ENCODE measurements at regions not wholly inside any gene's neighbourhood (a gene's known extent, or its start where the extent isn't known, plus 50 kb on each side); places are given as distances from the start of the nearest gene placed in this dataset.
A peak's percentile ranks its signal among the peaks of the same experiment; 100 is the strongest.
"Not testable (repeated sequence)": the region's sequence is repeated elsewhere in the genome, so short reads cannot be mapped to it uniquely, and the experiment has no call there.

- DNase-seq, result no peak
Observed at GRCh38 chr6:11885159-11885558, 106.6 kb upstream of the ADTRP start.

- DNase-seq, result not testable (repeated sequence)
Observed at GRCh38 chr6:11883471-11883870, 104.9 kb upstream of the ADTRP start.

- not testable (repeated sequence) for DNase-seq
Observed at GRCh38 chr6:11880156-11880555, 101.6 kb upstream of the ADTRP start.

- DNase-seq, result no peak
Observed at GRCh38 chr6:11878735-11879134, 100.1 kb upstream of the ADTRP start.

GRCh38 chr6:11878029-11878428, 99.4 kb upstream of the ADTRP start:
- no peak for DNase-seq

GRCh38 chr6:11876934-11877433, 98.4 kb upstream of the ADTRP start:
- DNase-seq, result no peak

GRCh38 chr6:11875325-11876109, 96.9 kb upstream of the ADTRP start:
- DNase-seq, result no peak

GRCh38 chr6:11869672-11870340, 91.2 kb upstream of the ADTRP start:
- DNase-seq, result no peak

- DNase-seq, result no peak
Observed at GRCh38 chr6:11868392-11868791, 89.8 kb upstream of the ADTRP start.

- DNase-seq, result no peak
Observed at GRCh38 chr6:11865680-11866300, 87.2 kb upstream of the ADTRP start.

GRCh38 chr6:11858439-11858838, 79.8 kb upstream of the ADTRP start:
- no peak for DNase-seq

- no peak for DNase-seq
Observed at GRCh38 chr6:11855743-11856142, 77.1 kb upstream of the ADTRP start.

GRCh38 chr6:11854408-11855165, 76.0 kb upstream of the ADTRP start:
- no peak for DNase-seq

- DNase-seq, result no peak
Observed at GRCh38 chr6:11853678-11854407, 75.2 kb upstream of the ADTRP start.

- no peak for DNase-seq
Observed at GRCh38 chr6:11852061-11852651, 73.6 kb upstream of the ADTRP start.

- peak; percentile 22 for DNase-seq
Observed at GRCh38 chr6:11851387-11851786, 72.8 kb upstream of the ADTRP start.

GRCh38 chr6:11848852-11849731, 70.5 kb upstream of the ADTRP start:
- DNase-seq, result no peak

- DNase-seq, result no peak
Observed at GRCh38 chr6:11848346-11848651, 69.7 kb upstream of the ADTRP start.

- DNase-seq, result no peak
Observed at GRCh38 chr6:11847515-11848345, 69.1 kb upstream of the ADTRP start.

- DNase-seq, result not testable (repeated sequence)
Observed at GRCh38 chr6:11847068-11847467, 68.5 kb upstream of the ADTRP start.
